Esophagus muscularis mucosa (tissue), 2 donors: ENCODE measurements at regions not wholly inside any gene's neighbourhood (a gene's known extent, or its start where the extent isn't known, plus 50 kb on each side); places are given as distances from the start of the nearest gene placed in this dataset.

Source experiments
- EP300 ChIP-seq: sonication (generic); formaldehyde crosslinking; IDR thresholded peaks from one replicate; pipeline ENCODE4 v1.6.1; 2017; ENCODE audit warnings: antibody characterized with exemption
- POLR2A ChIP-seq: fragments of 450-650 bp; IDR thresholded peaks from one replicate; pipeline ENCODE4 v1.6.1; 2017; ENCODE audit warnings: antibody characterized with exemption, moderate library complexity, mild to moderate bottlenecking, low read depth

DNA sequence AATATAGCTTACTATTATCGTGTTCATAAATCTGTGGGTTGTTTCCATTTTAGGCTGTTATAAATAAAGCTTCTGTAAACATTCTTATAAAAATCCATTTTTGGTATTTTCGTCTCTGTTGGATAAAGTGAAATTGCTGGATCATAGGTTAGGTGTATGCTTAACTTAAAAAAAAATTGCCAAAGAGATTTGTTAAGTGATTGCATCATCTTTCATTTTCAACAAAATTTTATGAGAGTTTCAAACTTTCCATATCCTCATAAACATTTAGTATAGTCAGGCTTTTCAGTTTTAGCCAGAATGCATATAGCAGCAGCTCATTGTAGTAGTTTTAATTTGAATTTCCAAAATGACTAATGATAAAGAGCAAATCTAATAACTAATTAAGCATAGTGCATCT is 146.7 kb upstream of the CNTN5 start:
- no peak for TF ChIP-seq POLR2A
- TF ChIP-seq EP300, result no peak
